Stimulated activated CD4-positive, alpha-beta T cell treated with anti-CD3 and anti-CD28 coated beads, Interleukin-15, amount 100 ng/mL, for 48 hours (primary cell): ENCODE measurements at regions not wholly inside any gene's neighbourhood (a gene's known extent, or its start where the extent isn't known, plus 50 kb on each side); places are given as distances from the start of the nearest gene placed in this dataset.
"Not testable (repeated sequence)": the region's sequence is repeated elsewhere in the genome, so short reads cannot be mapped to it uniquely, and the experiment has no call there.

Source experiments
- DNase-seq, 2 donors: peaks; one replicate each; pipeline ENCODE4 v3.0.0-alpha.2; 2020; ENCODE audit warnings: low read depth in 2 of 2

- DNase-seq, result no peak
These were observed 98.8 kb downstream of the BMP4 start for GRCh38 chr14:53857625-53858344.

GRCh38 chr14:53855574-53855973, 101.1 kb downstream of the BMP4 start:
- DNase-seq, result no peak

- DNase-seq, result no peak
These were observed 101.5 kb downstream of the BMP4 start for GRCh38 chr14:53855127-53855526.

- no peak for DNase-seq
These were observed 105.1 kb downstream of the BMP4 start for GRCh38 chr14:53851394-53852090.

- no peak for DNase-seq
These were observed 105.8 kb downstream of the BMP4 start for GRCh38 chr14:53850714-53851296.

GRCh38 chr14:53849549-53849948, 107.1 kb downstream of the BMP4 start:
- DNase-seq, result no peak

DNA sequence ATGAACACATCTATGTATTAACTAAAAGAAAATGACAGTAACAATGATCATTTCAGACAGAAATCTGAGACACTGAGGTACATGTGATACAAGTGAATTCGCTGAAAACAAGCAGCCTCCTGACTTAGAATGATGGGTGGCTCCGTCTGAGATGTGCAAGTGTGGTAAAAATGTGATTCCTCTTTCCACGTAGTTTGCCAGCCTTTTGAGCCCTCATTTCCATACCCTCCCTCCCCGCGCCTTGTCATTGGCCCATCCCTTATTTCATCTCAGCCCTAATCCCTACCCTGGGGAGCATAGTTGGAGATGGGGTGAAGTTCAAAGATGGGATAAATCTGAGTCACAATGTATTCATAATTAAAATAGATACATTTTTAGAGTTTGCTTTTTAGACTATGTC, 107.8 kb downstream of the BMP4 start:
- DNase-seq, result no peak

GRCh38 chr14:53847881-53848280, 108.7 kb downstream of the BMP4 start:
- DNase-seq, result no peak

- DNase-seq, result no peak
These were observed 109.6 kb downstream of the BMP4 start for GRCh38 chr14:53847057-53847456.

DNA sequence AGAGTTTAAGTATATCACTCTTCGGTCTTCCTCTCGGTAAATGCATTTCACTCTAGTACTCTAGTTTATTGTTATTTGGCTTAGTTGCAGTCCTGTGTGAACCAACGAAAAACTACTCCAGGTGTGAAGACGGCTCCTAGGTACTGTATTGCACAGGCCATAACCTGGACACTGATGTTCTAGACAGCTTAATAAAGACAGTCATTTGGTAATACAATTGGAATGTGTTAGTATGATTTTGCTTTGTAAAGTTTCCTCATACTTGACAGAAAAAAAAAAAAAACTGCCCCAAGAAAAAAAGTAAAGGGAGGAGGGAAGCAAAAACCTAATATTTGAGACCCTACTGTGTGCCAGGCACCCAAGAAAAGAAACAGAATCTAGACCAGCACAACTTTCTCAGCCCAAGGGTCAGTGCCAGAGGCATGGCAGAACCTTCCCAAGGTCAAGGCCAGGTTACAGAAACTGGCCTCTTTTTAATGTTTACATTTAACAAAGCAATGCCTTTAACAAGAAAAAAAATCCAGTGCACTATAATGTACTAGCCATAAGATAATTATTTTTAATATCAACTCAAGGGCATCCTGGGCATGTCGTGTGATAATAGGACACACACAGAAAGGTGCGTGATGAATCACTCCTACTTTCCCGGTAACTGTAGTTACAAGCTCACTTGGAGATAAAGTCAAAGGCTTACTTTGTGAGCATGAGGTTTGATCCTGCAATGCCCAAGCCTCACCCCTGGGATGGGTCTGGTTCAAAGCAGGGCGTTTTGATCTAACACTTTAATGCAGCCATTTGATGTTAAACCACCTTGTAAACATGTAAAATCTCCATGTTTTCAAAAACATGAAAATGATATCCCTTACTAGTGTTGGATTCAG, 110.6 kb downstream of the BMP4 start:
- no peak for DNase-seq

DNA sequence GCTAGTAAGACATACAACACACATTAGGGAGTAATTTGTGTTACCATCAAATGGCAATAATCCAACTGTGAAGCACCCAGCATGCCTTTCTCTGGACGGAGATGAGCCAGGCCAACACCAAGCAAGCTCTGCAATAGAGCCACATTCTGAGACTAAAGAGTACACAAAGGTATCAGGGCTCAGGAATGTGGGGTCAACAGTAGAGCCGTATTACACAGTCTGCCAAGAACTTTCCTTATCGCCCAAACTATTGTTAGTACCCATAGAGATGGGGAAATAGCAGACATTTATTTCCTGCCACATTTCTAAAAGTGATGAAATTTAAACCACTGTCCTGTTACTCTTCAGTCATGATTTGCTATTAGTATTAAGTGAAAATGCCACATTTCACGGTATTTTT, 113.7 kb downstream of the BMP4 start:
- no peak for DNase-seq

- DNase-seq, result no peak
These were observed 115.2 kb downstream of the BMP4 start for GRCh38 chr14:53841109-53842099.

GRCh38 chr14:53840444-53840843, 116.2 kb downstream of the BMP4 start:
- DNase-seq, result no peak

DNA sequence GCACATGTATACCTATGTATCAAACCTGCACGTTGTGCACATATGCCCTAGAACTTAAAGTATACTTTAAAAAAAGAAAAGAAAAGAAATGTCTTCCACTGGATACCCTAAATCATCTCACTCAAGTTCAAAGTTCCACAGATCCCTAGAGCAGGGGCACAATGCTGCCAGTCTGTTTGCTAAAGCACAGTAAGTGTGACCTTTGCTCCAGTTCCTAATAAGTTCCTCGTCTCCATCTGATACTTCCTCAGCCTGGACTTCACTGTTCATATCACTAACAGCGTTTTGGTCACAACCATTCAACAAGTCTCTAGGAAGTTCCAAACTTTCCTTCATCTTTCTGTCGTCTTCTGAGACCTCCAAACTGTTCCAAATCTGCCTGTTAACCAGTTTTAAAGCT, 118.3 kb downstream of the BMP4 start:
- no peak for DNase-seq

GRCh38 chr14:53837656-53838055, 119.0 kb downstream of the BMP4 start:
- not testable (repeated sequence) for DNase-seq

- DNase-seq, result no peak
These were observed 120.1 kb downstream of the BMP4 start for GRCh38 chr14:53836551-53836950.

- DNase-seq, result no peak
These were observed 127.8 kb downstream of the BMP4 start for GRCh38 chr14:53828820-53829219.

DNA sequence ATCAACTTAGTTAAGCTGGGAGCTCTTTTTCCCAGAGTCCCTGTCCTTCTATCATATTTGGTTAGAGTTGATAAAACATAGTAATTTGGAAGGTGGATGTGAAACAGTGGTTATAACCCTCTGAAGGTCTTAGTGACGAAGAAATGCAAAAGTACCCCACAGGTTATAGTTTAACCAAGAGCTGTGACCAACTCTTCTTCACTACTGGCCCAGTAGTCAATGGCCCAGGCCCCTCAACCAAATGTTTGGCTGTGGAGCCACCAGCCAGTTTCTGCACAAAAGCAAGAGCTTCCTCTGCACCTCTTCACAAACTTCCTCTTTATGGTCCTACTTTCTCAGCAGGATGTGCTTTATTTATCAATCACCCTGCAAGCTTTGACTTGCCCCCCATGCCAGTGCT, 132.6 kb downstream of the BMP4 start:
- DNase-seq, result no peak

- DNase-seq, result no peak
These were observed 142.2 kb downstream of the BMP4 start for GRCh38 chr14:53814392-53814791.

DNA sequence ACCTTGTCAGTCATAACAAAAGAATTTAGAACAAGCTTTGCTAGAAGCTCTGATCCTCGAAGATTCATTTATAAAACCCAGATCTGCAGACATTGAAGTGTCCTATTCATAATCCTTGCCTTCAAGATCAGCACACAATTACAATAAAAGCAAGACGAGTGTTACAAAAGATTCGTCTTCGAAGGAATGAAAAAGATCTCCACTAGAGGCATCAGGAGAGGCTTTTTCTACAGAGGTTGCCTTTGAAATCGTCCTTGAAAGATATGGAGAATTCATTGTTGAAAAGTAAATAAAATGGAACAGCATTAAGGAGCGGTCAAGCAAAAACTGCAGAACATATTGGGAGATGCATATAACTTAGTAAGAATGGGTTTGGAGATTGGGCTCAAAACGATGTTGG, 146.4 kb downstream of the BMP4 start:
- DNase-seq, result no peak

GRCh38 chr14:53808042-53808441, 148.6 kb downstream of the BMP4 start:
- no peak for DNase-seq
